OCI-LY7 (cell line): ENCODE measurements at regions not wholly inside any gene's neighbourhood (a gene's known extent, or its start where the extent isn't known, plus 50 kb on each side); places are given as distances from the start of the nearest gene placed in this dataset.

Experiments used
- BruUV-seq: library from RNA; stranded (reverse); fragments of 400-500 nt; replicated peaks from 2 replicates; lab custom pipeline; 2021; lab: Mats Ljungman, UMichigan
- CTCF ChIA-PET: fragments of 300-600 bp; sonication (Branson Sonifier 250); formaldehyde crosslinking; loops from one replicate; lab custom pipeline; 2022; ENCODE audit warnings: antibody characterized with exemption; ENCODE audit not compliant: unreplicated experiment; lab: Charles Lee
- POLR2A ChIA-PET: fragments of 300-600 bp; sonication (Branson Sonifier 250); formaldehyde crosslinking; loops from one replicate; lab custom pipeline; 2022; ENCODE audit warnings: antibody characterized with exemption; lab: Charles Lee
- DNase-seq: peaks from one replicate; pipeline ENCODE4 v3.0.0-alpha.2; 2015; ENCODE audit warnings: low spot score
- H2AFZ ChIP-seq: fragments of 200-600 bp; sonication (generic), shearing (Covaris generic); 2 replicates; pipeline ENCODE4 v1.6.1; 2014; ENCODE audit warnings: mild to moderate bottlenecking, antibody characterized with exemption, low read length, moderate library complexity
- H3K27ac ChIP-seq: fragments of 200-600 bp; sonication (generic); 2 replicates; pipeline ENCODE4 v1.5.1; 2014; ENCODE audit warnings: mixed run types, low read depth, mild to moderate bottlenecking, moderate library complexity, low read length, inconsistent platforms; ENCODE audit not compliant: poor library complexity, severe bottlenecking
- H3K36me3 ChIP-seq: fragments of 200-600 bp; sonication (generic); 2 replicates; pipeline ENCODE4 v1.6.1; 2014; ENCODE audit warnings: mild to moderate bottlenecking, antibody characterized with exemption, low read length, moderate library complexity, mixed read lengths; ENCODE audit not compliant: insufficient read depth
- H3K4me1 ChIP-seq: fragments of 200-600 bp; sonication (generic); 2 replicates; pipeline ENCODE4 v1.5.1; 2014; ENCODE audit warnings: mild to moderate bottlenecking, low read length; ENCODE audit not compliant: insufficient read depth, poor library complexity, severe bottlenecking
- H3K4me2 ChIP-seq: fragments of 200-600 bp; sonication (generic); 2 replicates; pipeline ENCODE4 v1.6.1; 2014; ENCODE audit warnings: mild to moderate bottlenecking, low read length
- H3K4me3 ChIP-seq: fragments of 200-600 bp; sonication (generic); 2 replicates; pipeline ENCODE4 v1.5.1; 2014; ENCODE audit warnings: mild to moderate bottlenecking, low read depth, low read length; ENCODE audit not compliant: poor library complexity, severe bottlenecking
- H3K79me2 ChIP-seq: fragments of 200-600 bp; sonication (generic); 2 replicates; pipeline ENCODE4 v1.6.1; 2016; ENCODE audit warnings: low read depth, mild to moderate bottlenecking, low read length, moderate library complexity, mixed read lengths; ENCODE audit not compliant: insufficient read depth
- H3K9me2 ChIP-seq: fragments of 200-600 bp; sonication (generic); 2 replicates; pipeline ENCODE4 v1.6.1; 2016; ENCODE audit warnings: mild to moderate bottlenecking, low read length, mixed read lengths; ENCODE audit not compliant: insufficient read depth
- H3K9me3 ChIP-seq: fragments of 200-600 bp; sonication (generic); 2 replicates; pipeline ENCODE4 v1.6.1; 2014; ENCODE audit warnings: mild to moderate bottlenecking, mixed run types, low read length, mixed read lengths
- H4K20me1 ChIP-seq: fragments of 200-600 bp; sonication (generic); 2 replicates; pipeline ENCODE4 v1.6.1; 2014; ENCODE audit warnings: mild to moderate bottlenecking, antibody characterized with exemption, low read length, moderate library complexity, mixed read lengths; ENCODE audit not compliant: insufficient read depth
- EZH2phosphoT487 ChIP-seq: fragments of 200-600 bp; sonication (generic); IDR thresholded peaks from 2 replicates; pipeline ENCODE4 v1.6.1; 2018; ENCODE audit warnings: low read depth, borderline replicate concordance, mild to moderate bottlenecking, mixed run types, antibody characterized with exemption, low read length, moderate library complexity, mixed read lengths
- intact Hi-C: fragments of 100-400 bp; cut with micrococcal nuclease; formaldehyde crosslinking; loops from one replicate; pipeline ENCODE4 v1.10.0; 2022; ENCODE audit not compliant: unreplicated experiment
- TF ChIP-seq, protein P1 (sequence below): fragments of 200-600 bp; sonication (generic); conservative IDR thresholded peaks from 2 replicates; pipeline ENCODE4 v1.5.1; 2014; ENCODE audit warnings: mild to moderate bottlenecking, antibody characterized with exemption, low read length, moderate library complexity, mixed read lengths

DNA sequence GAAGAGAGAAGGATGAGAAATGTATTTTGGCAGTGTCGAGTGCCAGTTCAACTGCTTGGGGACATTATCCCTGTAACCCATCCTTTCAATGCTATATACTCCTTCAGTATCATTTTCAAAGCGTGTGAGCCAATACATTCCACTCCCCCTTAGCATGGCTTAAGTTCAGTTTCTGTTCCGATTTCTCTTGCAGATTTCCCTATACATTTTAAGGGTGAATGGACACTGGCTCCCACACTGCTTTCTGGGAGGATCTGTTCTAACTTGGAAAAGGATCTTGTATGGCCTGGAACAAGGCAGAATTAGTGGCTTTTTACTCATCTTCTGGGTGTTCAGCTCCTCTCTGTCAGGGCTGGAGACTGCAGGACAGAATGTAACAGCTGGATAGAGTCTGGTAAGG is 333.8 kb downstream of the HAPSTR1 start:
- Histone ChIP-seq H3K9me2 (no peaks in the 10 kb centered on the region), H3K27ac (no peak overlapping the region), H3K36me3 (no peaks in the 10 kb centered on the region), H3K4me2 (no peak overlapping the region), H2AFZ (no peak overlapping the region), H3K4me1 (no peaks in the 10 kb centered on the region), H4K20me1 (no peaks in the 10 kb centered on the region), H3K4me3 (no peak overlapping the region), H3K79me2 (no peaks in the 10 kb centered on the region), H3K9me3 (no peaks in the 10 kb centered on the region)
- POLR2A ChIA-PET: no interaction called here
- CTCF ChIA-PET: no interaction called here
- TF ChIP-seq, protein P1, sequence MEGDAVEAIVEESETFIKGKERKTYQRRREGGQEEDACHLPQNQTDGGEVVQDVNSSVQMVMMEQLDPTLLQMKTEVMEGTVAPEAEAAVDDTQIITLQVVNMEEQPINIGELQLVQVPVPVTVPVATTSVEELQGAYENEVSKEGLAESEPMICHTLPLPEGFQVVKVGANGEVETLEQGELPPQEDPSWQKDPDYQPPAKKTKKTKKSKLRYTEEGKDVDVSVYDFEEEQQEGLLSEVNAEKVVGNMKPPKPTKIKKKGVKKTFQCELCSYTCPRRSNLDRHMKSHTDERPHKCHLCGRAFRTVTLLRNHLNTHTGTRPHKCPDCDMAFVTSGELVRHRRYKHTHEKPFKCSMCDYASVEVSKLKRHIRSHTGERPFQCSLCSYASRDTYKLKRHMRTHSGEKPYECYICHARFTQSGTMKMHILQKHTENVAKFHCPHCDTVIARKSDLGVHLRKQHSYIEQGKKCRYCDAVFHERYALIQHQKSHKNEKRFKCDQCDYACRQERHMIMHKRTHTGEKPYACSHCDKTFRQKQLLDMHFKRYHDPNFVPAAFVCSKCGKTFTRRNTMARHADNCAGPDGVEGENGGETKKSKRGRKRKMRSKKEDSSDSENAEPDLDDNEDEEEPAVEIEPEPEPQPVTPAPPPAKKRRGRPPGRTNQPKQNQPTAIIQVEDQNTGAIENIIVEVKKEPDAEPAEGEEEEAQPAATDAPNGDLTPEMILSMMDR: no peak
- TF ChIP-seq EZH2phosphoT487: no peak
- intact Hi-C loops: no loop called here
- no TSS peak for BruUV-seq
- DNase-seq: no peak

DNA sequence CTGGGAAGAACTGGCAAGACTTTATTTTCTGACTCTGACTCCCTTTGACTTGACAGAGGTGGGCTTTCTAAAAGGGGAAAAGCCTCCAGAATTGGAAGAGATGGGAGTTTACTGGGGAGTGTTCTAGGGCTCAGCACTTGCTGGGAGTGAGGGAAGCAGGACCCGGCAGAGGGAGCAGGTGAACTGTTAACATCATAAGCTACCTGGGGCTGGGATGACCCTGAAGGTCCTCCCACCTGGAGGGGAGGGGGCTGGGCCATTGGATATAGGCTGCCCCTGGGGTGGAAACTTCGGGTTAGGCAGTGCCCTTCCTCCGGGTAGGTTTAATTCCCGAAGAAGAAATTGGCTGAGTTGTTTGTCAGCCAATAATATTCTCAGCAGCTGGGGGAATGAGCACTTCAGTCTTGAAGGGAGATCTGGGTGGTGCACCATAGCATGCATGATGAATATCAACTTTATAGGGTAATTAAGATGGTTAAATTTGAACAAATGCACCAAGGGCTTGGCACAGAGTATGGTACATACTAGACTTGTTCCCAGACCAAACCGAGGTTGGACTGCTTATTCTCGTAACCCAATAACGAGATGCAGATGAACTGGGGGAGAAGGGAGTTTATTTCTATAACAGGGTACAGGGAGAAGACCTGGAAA is 337.0 kb downstream of the HAPSTR1 start:
- CTCF ChIA-PET: no interaction called here
- H3K9me3 ChIP-seq: no peaks in the 10 kb centered on the region

More for the DNA sequence above, 337.0 kb downstream of the HAPSTR1 start:
- no peak overlapping the region for H2AFZ ChIP-seq
- no peak overlapping the region for H3K4me2 ChIP-seq
- H3K27ac ChIP-seq: no peak overlapping the region
- no TSS peak for BruUV-seq
- no peak overlapping the region for H3K4me3 ChIP-seq
- no peak for DNase-seq
- H3K79me2 ChIP-seq: no peaks in the 10 kb centered on the region
- H3K36me3 ChIP-seq: no peaks in the 10 kb centered on the region
- TF ChIP-seq, protein P1: no peak
- TF ChIP-seq EZH2phosphoT487: no peak
- no peaks in the 10 kb centered on the region for H4K20me1 ChIP-seq
- no peaks in the 10 kb centered on the region for H3K9me2 ChIP-seq
- POLR2A ChIA-PET: no interaction called here
- intact Hi-C loops: no loop called here
- H3K4me1 ChIP-seq: no peaks in the 10 kb centered on the region
